ENCODE measurements at regions not wholly inside any gene's neighbourhood (a gene's known extent, or its start where the extent isn't known, plus 50 kb on each side); places are given as distances from the start of the nearest gene placed in this dataset.

DNA sequence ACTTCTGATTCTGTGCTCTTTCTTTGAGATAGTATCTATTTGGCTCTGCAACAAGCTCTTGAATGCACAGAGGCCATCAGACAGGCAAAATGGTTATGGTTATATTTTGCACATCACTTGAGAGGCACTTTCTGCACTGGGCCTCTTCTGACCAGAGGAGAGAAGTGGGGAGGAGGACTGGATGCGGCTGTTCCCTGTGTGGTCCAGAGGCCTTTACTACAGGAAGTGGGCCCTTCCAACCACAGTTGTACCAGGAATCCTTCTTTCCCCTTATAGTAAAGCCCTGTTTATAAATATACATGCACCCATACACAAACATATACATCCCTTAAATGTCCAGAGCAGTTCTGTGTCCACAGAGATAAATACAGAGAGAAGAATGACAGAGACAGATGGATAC is 182.7 kb upstream of the HHIP start:
- no peaks in the 10 kb centered on the region for H3K36me3 ChIP-seq
- intact Hi-C loops (cut with DNase I), result no loop called here
- no peak for DNase-seq (ENCODE audit: low spot score in 2 of 2)
- H3K4me3 ChIP-seq, result no peak overlapping the region
- no peaks in the 10 kb centered on the region for H3K27me3 ChIP-seq
- no peaks in the 10 kb centered on the region for H3K9me3 ChIP-seq
- no peak for TF ChIP-seq CTCF (IDR thresholded peaks at IDR 0.05)
- H3K27ac ChIP-seq, result no peak overlapping the region
- H3K4me1 ChIP-seq, result no peaks in the 10 kb centered on the region

DNA sequence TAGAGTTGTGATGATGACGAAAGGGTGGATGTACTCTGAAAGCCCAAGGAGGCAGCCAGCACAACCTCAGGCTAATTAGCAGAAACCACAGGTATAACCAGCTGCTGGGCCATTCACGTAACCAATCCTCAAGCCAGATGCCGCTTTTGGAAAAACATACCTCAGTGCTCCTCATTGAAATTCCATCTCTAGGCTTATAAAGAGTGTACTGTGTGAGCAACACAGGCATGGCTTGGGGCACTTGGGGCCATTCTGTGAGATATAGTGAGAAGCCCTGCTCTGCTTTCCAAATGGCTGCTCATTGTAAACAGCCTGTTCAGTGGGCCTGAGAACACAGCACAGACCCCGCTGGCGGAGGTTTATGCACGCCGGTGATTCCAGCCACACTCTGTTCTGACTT is 182.1 kb upstream of the HHIP start:
- intact Hi-C loops (cut with DNase I), result no loop called here
- no peak overlapping the region for H3K27ac ChIP-seq
- H3K9me3 ChIP-seq, result no peaks in the 10 kb centered on the region

DNA sequence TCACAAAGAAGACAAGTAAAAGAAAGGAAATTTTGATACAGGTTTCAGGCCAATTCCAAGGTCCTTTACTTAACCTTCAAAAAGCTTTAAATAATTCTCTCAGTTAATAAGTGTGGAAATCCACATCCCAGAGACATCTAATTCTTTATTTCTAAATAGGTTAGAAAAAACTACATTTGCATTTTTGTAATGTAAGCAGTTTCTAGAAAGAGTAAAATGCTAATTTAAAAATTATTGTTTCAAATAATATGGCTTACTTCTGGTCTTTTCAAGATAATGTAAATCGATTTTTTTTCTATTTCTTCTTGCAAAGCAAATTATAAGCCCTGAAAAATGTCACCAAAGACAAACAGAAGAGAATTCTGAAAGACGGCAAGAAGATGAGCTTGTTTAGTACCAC is 180.4 kb upstream of the HHIP start:
- DNase-seq (ENCODE audit: low spot score in 2 of 2), result no peak
- Histone ChIP-seq H3K36me3 (no peaks in the 10 kb centered on the region), H3K27me3 (no peaks in the 10 kb centered on the region), H3K4me1 (no peaks in the 10 kb centered on the region), H3K4me3 (no peak overlapping the region), H3K9me3 (no peaks in the 10 kb centered on the region), H3K27ac (no peak overlapping the region)
- intact Hi-C loops (cut with DNase I), result no loop called here
- TF ChIP-seq CTCF (IDR thresholded peaks at IDR 0.05), result no peak

More for the DNA sequence above, 182.1 kb upstream of the HHIP start:
- TF ChIP-seq CTCF (IDR thresholded peaks at IDR 0.05), result no peak
- no peaks in the 10 kb centered on the region for H3K27me3 ChIP-seq
- no peak overlapping the region for H3K4me3 ChIP-seq
- H3K4me1 ChIP-seq, result no peaks in the 10 kb centered on the region
- no peaks in the 10 kb centered on the region for H3K36me3 ChIP-seq
- DNase-seq (ENCODE audit: low spot score in 2 of 2), result peak in 1 of 2 donors; percentile 5

DNA sequence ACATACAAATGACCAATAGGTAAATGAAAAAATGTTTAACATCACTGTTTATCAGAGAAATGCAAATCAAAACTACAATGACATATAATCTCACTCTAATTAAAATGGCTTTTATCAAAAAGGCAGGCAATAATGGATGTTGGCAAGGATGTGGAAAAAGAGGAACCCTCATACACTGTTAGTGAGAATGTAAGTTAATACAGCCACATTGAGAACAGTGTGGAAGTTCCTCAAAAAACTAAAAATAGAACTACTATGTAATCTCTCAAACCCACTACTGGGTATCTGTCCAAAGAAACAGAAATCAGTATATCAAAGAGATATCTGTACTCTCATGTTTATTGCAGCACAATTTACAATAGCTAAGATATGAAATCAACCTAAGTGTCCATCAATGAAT is 165.9 kb upstream of the HHIP start:
- no peaks in the 10 kb centered on the region for H3K27me3 ChIP-seq
- TF ChIP-seq CTCF (IDR thresholded peaks at IDR 0.05), result no peak
- H3K27ac ChIP-seq, result no peak overlapping the region
- intact Hi-C loops (cut with DNase I), result no loop called here
- no peaks in the 10 kb centered on the region for H3K36me3 ChIP-seq
- H3K9me3 ChIP-seq, result no peaks in the 10 kb centered on the region
- H3K4me3 ChIP-seq, result no peak overlapping the region
- no peaks in the 10 kb centered on the region for H3K4me1 ChIP-seq
- no peak for DNase-seq (ENCODE audit: low spot score in 2 of 2)

DNA sequence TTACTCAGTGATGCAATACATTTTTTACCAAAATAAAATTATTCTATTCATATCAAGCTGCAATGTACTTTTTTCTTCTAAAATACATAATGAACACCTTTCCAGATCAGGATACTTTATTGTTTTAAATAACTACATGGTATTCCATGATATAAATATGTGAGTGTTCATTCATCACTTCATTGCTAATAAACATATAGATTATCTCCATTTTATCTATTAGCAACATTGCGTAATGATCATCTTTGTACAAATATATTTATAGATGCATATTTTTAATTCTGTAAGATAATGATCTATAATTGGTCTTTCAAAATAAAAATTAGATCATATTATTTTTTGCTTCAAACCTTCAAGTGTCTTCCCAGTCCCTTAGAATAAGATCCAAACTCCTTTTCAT is 156.1 kb upstream of the HHIP start:
- no peak overlapping the region for H3K4me3 ChIP-seq
- H3K4me1 ChIP-seq, result no peaks in the 10 kb centered on the region
- intact Hi-C loops (cut with DNase I), result no loop called here
- no peaks in the 10 kb centered on the region for H3K9me3 ChIP-seq
- H3K27ac ChIP-seq, result no peak overlapping the region
- H3K36me3 ChIP-seq, result no peaks in the 10 kb centered on the region
- DNase-seq (ENCODE audit: low spot score in 2 of 2), result no peak
- no peak for TF ChIP-seq CTCF (IDR thresholded peaks at IDR 0.05)
- H3K27me3 ChIP-seq, result no peaks in the 10 kb centered on the region

- Histone ChIP-seq H3K9me3 (no peaks in the 10 kb centered on the region), H3K4me3 (no peak overlapping the region), H3K4me1 (no peaks in the 10 kb centered on the region), H3K36me3 (no peaks in the 10 kb centered on the region), H3K27ac (no peak overlapping the region), H3K27me3 (no peaks in the 10 kb centered on the region)
- DNase-seq (ENCODE audit: low spot score in 2 of 2), result no peak
- intact Hi-C loops (cut with DNase I), result no loop called here
- no peak for TF ChIP-seq CTCF (IDR thresholded peaks at IDR 0.05)
Observed at GRCh38 chr4:144494280-144494679, 151.7 kb upstream of the HHIP start.
